ENCODE measurements at regions not wholly inside any gene's neighbourhood (a gene's known extent, or its start where the extent isn't known, plus 50 kb on each side); places are given as distances from the start of the nearest gene placed in this dataset.
"Not testable (repeated sequence)": the region's sequence is repeated elsewhere in the genome, so short reads cannot be mapped to it uniquely, and the experiment has no call there.

- DNase-seq = no peak
These were observed 195.4 kb downstream of the ANKRD60 start for GRCh38 chr20:58033026-58033536.

- no peak for DNase-seq
These were observed 195.9 kb downstream of the ANKRD60 start for GRCh38 chr20:58032599-58032998.

GRCh38 chr20:58031350-58031749 is 197.1 kb downstream of the ANKRD60 start:
- DNase-seq = not testable (repeated sequence)

DNA sequence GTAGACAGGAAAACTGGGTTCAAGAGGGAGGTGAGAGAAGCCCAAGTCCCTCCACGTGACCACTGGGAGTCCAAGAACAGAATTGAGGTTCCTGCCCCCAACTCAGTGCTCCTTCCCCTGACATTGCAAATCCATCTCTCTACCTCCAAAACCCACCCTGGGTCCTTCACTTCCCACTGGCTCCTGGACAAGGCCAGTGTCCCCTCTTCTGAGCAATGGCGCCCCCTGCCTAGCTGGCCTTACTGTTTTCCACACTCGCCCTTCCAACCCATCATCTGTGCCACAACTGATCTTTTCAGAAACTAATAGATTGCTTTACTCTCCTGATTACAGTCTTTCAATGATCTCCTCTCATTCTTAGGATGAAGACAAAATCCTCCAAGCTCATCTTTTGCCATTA is 200.3 kb downstream of the ANKRD60 start:
- DNase-seq = no peak

- DNase-seq = no peak
These were observed 202.1 kb downstream of the ANKRD60 start for GRCh38 chr20:58026361-58026760.

DNA sequence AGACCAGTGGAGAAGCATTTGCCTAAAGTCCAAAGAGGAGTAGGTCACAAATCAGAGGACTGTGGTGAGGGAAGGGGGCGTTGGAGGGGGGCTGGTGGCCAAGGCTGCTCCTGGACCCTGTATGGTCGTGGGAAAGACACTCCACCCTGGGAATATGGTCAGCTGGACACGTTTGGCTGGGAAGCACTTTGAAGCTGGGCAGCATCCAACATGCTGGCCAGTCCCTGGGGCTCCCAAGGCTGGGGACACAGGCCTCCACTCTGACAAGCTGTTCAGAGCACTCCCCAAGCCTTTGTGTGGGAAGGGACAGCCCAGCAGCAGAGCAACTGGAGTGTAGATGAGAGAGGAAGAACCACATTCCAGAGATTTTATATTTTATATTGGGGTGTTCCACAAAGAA is 203.2 kb downstream of the ANKRD60 start:
- no peak for DNase-seq

DNA sequence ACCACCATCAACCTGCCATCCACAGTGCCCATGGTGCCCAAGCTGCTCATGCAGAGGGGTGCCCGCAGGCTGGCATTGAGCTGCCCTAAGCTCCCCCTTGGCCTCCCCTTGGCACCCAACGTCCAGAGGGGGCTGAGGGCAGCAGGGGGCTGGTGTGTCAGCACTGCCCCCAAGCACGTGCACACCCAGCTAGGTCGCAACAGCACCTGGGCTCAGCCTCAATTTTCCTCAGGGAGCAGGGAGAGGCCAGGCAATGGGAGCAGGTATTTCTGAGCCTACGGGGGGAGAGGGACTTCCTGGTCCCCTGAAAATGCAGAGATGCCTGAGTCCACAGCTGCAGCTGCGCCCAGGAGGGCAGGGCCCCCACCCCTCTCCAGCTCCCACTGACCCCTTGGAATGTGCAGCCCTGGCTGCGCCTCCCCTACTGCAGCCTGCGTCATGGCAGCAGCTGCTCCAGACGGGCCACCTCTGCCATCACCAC is 204.2 kb downstream of the ANKRD60 start:
- DNase-seq = no peak

- DNase-seq = no peak
These were observed 204.7 kb downstream of the ANKRD60 start for GRCh38 chr20:58023781-58024180.

GRCh38 chr20:58023346-58023745 is 205.1 kb downstream of the ANKRD60 start:
- DNase-seq = no peak

DNA sequence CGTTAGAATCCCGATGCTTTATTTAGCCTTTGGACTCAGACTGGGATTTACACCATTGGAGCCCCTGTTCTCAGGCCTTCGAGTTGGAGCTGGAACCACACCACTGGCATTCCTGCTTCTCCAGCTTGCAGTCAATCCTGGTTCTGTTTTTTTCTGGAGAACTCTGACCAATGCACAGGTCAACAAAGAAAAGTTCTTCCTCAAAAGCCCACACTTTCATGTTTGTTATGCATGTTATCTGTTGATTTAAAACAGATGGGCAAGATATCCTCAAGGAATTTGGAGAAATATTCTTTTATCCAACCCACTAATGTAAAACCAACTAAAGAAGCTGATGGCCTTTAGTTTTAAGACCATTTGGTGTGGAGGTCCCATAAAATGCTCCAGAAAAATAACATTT is 205.7 kb downstream of the ANKRD60 start:
- no peak for DNase-seq

- no peak for DNase-seq
These were observed 207.0 kb downstream of the ANKRD60 start for GRCh38 chr20:58021481-58021880.

GRCh38 chr20:58020656-58021454 is 207.6 kb downstream of the ANKRD60 start:
- DNase-seq = no peak

GRCh38 chr20:58019850-58020625 is 208.4 kb downstream of the ANKRD60 start:
- DNase-seq = no peak

GRCh38 chr20:58019027-58019849 is 209.2 kb downstream of the ANKRD60 start:
- no peak for DNase-seq

- no peak for DNase-seq
These were observed 209.9 kb downstream of the ANKRD60 start for GRCh38 chr20:58018590-58018989.

- no peak for DNase-seq
These were observed 210.4 kb downstream of the ANKRD60 start for GRCh38 chr20:58017970-58018530.

- DNase-seq = no peak
These were observed 211.1 kb downstream of the ANKRD60 start for GRCh38 chr20:58017231-58017969.

GRCh38 chr20:58016779-58017178 is 211.7 kb downstream of the ANKRD60 start:
- no peak for DNase-seq

DNA sequence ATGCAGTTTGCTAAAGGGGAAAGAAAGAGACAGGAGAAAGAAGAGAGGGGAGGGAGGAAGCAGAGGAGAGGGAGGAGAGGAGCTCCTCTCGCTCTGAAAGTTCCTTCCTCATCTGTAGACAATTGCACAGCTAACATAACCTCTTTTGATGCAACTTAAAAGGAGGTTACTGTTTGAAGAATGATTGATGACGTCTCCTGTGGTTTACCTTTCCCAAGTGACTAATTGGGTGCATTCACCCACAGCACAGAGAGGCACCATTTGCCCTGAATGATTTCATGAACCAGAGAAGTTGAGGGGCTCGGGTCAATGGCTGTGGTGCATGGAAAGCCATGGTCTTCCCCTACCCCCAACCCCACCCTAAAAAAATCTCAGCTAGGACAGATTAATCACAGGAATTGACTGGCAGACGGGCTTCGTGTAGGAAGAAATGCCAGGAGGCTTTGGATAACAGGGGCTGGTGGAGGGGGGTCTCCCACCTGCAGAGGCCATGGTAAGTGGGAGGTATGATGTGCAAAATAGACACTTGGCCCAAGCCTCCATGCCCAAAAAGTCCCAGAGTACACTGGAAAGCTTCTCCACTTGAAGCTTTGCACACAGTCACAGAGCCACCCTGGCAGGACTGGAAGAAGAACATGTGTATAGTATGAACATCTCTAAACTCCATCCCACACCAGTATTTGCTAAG is 213.7 kb downstream of the ANKRD60 start:
- DNase-seq = no peak

- DNase-seq = no peak
These were observed 215.5 kb downstream of the ANKRD60 start for GRCh38 chr20:58012731-58013510.

All from NCI-H446 treated with DMSO at 0.1 percent for 48 hours (cell line).